ENCODE measurements at regions not wholly inside any gene's neighbourhood (a gene's known extent, or its start where the extent isn't known, plus 50 kb on each side); places are given as distances from the start of the nearest gene placed in this dataset.
"Not testable (repeated sequence)": the region's sequence is repeated elsewhere in the genome, so short reads cannot be mapped to it uniquely, and the experiment has no call there.

DNA sequence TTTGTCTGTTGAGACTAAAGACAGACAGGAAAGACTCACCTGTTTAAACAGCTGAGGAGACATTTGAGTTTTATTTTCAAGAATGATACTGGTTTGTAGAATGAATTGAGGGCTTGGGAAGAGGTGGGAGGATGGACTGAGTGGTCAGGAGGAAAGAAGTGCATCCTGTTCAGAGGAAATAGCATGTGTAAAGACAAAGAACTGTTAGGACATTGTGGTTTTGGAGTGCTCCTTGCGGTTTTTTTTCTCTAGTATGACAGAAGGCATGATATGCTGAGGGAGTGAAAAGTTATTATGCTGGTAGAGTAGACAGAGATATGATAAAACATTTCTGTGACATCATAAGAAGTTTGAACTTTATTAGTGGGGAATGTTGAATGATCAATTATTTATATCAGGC, 270.7 kb upstream of the ELAVL2 start:
- no peak for DNase-seq (ENCODE audit: low spot score)
- intact Hi-C loops (cut with DNase I): no loop called here

DNA sequence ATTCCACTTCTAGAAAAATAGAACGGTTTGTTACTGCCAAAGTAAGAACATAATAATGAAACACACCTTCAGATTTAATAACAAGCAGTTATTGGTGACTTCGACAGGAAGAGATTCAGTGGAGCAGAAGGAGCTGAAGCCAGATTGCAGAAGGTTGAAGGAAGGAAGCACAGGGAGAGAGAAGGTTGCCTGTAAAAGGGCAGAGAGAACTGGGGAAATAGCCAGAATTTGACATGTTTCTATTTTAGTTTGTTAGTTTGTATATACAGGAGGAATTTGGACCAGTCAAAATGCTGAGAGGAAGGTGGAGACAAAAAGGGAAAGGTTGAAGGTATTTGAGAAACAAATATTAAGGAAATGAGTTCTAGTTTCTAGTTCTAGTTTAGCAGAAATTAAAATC, 269.2 kb upstream of the ELAVL2 start:
- intact Hi-C loops (cut with DNase I): no loop called here
- DNase-seq (ENCODE audit: low spot score): no peak

DNA sequence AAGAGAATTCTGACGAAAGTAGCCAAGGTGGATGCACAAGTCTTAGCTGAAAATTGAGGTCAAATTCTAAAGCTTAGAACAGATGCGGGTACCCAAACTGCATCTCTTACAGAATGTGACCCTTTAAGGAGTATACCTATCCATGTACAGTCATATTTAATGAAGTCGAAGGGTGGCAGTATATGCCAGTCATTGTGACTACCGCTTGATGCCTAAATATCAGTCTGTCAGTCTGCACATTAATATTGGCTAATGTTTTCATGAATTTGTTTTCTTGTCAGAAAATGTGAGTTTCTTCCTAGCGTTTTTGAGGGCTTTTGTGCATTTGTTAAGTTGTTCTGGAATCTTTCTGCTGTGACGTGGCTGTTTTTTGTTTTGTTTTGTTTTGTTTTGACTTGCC, 264.5 kb upstream of the ELAVL2 start:
- intact Hi-C loops (cut with DNase I): no loop called here
- no peak for DNase-seq (ENCODE audit: low spot score)

DNA sequence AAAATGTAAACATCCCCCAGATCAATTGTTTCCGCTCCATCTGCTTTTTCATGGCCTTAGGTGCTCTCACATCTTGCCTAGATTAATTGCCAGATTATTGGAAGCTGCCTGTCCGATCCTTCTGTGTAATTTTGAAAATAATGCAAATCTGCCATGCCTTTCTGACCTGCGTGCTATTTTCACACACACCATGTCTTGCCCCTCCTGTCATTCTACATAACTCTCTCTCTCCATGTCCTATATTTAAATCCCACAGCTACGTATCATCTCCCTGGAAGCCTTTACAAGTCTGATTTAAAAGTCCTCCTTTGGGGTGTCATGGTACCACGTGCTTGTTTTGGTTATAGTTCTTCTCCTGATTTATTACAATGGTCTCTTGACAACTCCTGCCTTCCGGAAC, 247.6 kb upstream of the ELAVL2 start:
- intact Hi-C loops (cut with DNase I): no loop called here
- no peak for DNase-seq (ENCODE audit: low spot score)

DNA sequence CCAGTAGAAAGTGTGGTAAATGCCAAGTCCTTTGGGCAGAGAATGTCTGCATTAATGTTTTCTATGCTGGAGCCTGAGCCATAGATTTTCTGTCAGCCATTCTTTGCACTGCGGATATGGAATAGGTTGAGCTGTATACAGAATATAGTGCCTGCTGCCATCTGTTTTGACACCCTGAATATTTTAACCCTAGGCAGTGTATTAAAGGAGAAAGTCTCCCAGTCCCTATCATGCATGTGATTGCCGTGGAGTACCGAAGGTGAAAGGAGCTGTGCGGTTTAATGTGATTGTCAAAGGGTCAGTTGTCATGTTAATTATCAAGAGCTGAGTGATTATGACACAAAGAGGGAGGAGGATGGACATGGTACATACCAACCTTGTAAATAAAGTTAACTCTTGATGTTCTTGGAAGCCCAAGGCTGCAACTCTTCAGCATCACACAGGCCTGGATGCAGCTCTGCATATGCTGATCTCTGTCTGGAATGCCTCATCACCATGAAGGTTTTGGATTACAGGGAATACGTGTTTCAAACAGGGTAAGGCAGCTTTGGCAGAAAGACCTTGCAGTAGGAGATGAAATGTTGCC, 247.1 kb upstream of the ELAVL2 start:
- intact Hi-C loops (cut with DNase I): no loop called here
- no peak for DNase-seq (ENCODE audit: low spot score)

DNA sequence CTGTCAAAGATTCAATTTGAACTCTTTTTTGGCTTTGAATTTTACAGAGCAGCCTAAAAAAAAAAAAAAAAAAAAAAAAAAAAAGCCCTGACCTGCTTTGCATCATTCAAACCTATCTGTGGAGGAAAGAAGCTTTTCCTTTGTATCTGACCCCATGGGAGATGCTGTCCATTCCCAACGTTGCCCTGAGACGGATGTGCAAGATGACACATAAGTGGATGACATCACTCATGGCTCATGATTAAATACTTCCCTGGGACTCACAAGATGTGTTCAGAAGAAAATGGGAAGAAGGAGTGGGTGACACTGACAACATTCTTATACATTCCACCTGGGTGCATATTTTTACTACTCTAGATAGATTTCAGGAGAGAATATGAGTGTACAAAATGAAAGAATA, 245.7 kb upstream of the ELAVL2 start:
- intact Hi-C loops (cut with DNase I): no loop called here
- no peak for DNase-seq (ENCODE audit: low spot score)

DNA sequence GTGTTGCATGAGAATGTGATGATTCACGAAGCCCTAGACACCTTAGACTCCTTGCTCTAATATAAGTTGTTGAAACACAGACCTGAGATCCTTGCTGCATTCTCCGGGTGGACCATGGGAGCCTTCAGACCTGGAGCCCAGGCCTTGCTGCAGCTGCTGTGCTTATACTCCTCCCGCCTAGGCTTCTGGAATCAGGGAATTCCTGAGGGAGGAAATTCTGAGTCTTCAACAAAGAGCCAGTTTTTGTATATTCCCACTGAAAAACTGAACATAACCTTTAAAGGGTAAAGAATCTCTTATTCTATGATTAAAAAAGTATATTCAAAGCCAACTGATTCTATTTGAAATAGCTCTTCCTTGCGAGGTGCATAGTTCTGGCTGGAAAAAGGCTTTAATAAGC, 245.1 kb upstream of the ELAVL2 start:
- no peak for DNase-seq (ENCODE audit: low spot score)
- intact Hi-C loops (cut with DNase I): no loop called here

DNA sequence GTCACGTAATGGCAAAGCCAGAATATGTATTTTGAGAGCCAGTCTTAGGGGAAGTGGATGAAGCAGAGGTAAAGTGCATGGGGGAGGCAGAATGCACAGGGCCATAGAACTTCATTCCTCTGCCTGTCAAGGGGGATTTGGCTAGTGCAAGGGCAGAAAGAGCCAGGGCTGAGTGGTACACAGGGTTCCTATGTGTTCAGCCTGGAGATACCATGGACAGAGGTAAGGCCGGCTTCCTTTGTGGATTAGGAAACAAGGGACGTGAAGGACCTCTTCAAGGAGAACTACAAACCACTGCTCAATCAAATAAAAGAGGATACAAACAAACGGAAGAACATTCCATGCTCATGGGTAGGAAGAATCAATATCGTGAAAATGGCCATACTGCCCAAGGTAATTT, 241.1 kb upstream of the ELAVL2 start:
- DNase-seq (ENCODE audit: low spot score); intact Hi-C loops (cut with DNase I): not testable (repeated sequence)

DNA sequence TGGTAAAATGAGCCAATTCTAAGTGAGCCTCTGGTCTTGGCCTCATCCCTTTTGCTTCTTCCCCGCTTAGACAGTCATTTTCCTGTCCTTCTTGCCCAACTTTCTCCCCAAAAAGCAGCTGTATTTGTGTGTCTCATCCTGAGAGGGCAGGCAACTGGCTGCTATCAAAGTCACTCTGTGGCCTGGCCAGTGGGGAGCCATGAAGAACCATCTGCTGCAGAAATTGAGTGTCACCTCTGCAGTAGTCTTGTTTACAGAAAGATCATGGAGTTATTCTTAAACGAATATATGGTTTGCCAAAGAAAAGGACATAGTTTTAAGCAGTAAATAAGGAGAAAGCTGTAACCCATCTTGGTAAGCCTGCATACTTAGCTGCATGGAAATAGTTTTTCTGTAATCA, 233.6 kb upstream of the ELAVL2 start:
- intact Hi-C loops (cut with DNase I): no loop called here
- no peak for DNase-seq (ENCODE audit: low spot score)

DNA sequence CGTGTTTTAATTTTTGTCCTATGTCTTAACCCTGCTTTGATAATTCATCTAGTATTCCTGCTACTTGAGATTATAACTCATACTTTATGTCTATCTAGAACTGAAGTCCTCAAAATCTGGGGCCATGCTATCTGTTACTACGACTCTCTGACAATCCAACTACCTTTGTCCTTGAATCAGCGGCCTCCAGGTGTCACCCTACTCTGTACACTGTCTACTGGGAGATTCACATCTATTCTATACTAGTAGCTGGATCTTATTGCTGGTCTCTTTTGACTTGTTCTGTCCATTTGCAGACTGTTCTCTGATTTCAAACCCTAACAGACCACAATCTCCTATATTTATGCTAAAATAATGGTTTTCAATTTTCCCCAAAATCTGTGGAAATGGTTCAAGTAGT, 225.5 kb upstream of the ELAVL2 start:
- DNase-seq (ENCODE audit: low spot score): no peak
- intact Hi-C loops (cut with DNase I): no loop called here

DNA sequence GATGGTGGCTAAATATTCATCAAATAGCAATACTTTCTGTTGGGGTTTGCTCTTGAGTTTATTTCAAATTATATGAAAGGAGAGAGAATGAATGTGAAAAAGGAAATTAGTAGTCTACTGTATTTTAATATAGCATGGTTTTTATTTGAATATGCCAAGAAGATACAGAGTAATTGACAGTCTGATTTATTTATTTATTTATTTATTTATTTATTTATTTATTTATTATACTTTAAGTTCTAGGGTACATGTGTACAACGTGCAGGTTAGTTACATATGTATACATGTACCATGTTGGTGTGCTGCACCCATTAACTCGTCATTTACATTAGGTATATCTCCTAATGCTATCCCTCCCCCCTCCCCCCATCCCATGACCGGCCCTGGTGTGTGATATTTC, 224.2 kb upstream of the ELAVL2 start:
- DNase-seq (ENCODE audit: low spot score); intact Hi-C loops (cut with DNase I): not testable (repeated sequence)

DNA sequence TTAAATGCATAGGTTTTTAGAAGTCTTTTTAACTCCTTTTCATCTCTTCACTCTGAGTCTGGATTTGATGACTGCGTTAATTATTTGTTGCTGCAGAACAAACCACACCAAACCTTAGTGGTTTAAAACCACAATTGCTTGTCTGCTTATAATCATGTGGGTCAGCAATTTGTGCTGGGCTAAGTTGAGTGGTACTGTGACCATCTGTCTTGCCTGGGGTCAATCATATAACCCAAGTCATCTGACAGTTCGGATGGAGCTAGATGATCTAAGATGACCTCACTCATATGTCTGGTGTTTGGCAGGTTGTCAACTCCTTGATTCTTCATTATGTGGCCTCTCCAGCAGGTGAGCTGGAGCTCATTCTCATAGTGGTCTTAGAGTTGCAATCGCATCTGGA, 219.1 kb upstream of the ELAVL2 start:
- DNase-seq (ENCODE audit: low spot score): no peak
- intact Hi-C loops (cut with DNase I): loop anchor here in 1 of 2 donors (5.0 kb wide), 1 partner anchor 1393 kb away; no protein-coding TSS in a partner anchor

DNA sequence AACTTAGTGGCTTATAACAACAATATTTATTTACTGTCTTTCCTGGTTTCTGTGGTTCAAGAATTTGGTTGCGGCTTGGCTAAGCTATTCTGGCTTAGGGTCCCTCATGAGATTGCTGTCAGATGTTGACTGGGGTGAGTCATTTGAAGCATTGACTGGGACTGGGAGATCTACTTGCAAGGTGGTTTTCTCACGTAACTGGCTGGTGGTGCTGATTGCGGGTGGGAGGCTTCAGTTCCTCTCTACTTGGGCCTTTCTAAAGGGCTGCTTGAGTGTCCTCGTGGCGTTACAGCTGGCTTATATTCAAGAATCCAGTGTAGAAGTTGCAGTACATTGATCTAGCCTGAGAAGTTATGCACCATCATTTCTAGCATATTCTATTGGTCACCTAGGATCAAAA, 218.5 kb upstream of the ELAVL2 start:
- intact Hi-C loops (cut with DNase I): no loop called here
- DNase-seq (ENCODE audit: low spot score): no peak

DNA sequence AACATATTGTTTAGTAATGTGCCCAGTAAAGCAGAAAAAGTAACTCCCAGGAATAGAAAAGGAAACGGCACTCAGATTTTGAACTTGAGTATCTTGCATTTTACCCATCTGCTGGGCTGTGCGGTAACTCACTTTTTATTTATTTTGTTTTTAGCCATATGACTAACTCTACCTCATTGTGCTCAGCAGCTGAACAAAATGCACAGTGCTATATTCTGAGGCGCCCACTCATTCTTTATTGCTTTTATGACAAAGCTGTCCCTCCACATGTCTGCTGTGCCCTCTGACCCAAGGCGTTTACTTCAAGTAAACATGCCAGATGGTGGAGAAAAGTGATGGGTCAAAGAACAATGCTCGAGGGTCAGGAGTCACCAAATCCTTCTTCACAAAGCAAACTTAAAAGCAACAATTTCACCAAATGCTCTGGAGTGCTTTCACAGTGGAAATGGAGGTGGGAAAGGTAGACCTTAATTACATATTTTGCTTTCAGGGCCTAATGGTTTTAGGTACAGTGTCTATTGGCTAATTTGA, 215.2 kb upstream of the ELAVL2 start:
- intact Hi-C loops (cut with DNase I): no loop called here
- no peak for DNase-seq (ENCODE audit: low spot score)

DNA sequence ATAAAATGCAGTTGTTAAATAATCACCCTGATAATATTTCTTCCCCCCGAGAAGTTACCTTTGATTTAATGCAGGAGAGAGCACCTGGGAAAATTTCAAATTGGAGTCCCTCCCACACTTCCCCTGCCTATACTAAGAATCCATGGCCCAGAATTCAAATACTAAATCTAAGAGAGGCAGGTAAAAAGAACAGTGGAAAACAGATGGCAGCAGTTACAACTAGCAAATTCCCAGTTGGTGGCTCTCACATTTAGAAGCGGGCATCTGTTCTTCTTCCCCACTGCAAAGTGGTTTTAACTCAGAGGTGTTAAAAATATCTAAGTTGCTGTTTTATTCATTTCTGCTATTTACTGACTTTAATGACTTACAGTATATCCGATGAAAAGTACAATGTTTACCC, 210.4 kb upstream of the ELAVL2 start:
- intact Hi-C loops (cut with DNase I): no loop called here
- DNase-seq (ENCODE audit: low spot score): no peak

DNA sequence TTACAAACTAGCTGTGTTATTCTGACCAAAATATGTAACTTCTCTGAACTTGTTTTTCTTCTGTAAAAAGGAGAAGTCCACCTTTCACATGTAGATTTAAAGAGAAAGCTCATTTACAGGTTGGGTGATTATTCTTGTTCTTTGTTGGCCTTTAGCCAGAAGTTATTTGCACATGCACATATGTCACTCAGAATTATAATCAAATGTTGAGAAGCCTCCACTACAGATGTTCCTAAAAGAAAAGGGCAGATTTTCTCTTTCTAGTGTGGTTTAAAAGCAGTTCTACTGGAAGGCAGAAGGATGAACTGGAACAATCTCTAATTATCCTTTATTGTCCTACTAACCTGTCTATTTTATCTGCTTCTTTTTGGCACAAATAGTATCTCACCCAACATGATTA, 209.8 kb upstream of the ELAVL2 start:
- intact Hi-C loops (cut with DNase I): no loop called here
- DNase-seq (ENCODE audit: low spot score): no peak

DNA sequence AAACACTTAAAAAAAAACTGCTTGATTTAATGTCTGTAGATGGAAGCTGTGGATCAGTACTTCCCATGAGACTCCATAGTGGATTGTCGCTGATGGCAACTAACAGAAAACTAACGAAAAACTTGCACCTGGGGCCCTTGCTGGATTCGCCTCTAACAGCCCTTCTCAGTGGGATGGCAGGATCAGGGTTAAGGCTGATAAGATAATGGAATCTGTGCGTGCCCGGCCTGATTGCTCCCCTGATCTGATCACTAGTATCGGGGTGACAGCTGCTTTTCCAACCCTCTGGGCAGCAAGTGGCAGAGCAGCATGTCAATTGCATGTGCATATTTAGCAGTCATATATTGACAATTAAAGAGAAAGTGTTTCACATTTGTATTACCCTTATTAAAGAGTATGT, 185.8 kb upstream of the ELAVL2 start:
- no peak for DNase-seq (ENCODE audit: low spot score)
- intact Hi-C loops (cut with DNase I): no loop called here

DNA sequence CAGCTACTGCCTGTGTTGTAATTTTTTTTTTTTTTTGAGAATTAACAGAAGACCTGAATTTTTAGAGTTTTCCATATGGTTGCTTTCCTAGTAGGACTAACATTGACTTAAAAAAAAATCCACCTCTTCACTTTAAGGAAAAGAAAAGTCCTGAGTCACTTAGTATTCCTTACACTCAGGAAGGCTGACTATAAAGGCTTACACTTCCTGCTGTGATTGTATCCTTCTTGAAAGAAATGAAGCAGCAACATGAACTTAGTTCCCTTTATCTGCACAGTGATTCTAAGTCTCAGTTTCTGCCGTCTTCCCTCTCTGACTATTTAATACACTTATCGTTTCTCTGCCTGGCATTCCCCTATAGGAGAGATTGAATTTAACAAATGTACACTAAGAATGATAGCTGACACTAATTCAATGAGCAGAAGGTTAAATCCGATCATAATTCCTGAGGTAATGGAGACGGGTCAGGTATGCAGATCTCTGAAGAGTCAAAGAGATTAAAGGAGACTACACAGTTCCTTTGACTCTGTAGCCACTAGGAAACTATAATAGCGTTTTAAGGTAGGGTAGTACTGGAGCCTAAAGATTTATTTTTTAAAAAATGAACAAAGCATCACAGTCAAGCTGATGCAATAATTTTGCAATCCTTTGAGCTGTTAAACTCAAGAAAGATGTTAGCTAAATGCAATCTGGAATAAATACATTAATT, 185.1 kb upstream of the ELAVL2 start:
- intact Hi-C loops (cut with DNase I): no loop called here
- no peak for DNase-seq (ENCODE audit: low spot score)

DNA sequence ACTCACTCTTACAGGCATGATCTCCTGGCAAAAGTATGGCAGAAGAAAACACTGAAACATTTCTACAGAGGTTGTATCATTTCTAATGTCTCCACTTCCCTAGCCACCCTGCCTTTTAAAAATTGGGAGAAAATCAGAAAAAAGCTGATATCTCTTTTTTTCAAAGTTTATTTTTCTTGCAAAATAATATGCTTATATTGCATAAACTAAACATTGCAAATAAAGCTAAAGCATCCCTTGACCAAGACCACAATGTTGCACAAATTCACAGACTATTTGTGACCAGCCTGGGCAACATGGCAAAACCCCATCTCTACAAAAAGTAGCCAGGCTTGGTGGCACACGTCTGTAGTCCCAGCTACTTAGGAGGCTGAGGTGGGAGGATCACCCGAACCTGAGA, 183.3 kb upstream of the ELAVL2 start:
- no peak for DNase-seq (ENCODE audit: low spot score)
- intact Hi-C loops (cut with DNase I): no loop called here

DNA sequence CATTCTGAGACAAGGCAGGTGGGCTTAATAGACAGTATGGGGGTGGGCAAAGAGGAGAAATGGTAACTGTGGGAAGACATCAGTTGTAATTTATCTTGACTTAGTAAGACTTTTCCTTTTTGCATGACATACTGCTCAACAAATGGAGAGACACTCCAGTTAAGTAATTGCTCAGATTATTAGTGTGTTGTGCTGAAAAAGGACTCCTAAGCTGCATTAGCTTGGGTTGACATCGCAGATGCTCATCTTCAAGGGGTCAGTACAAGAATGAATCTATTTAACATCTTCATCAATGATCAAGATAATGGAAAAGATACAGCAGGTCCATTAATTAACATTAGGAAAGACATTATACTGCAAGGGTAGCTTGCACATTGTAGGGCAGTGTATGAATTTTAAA, 181.1 kb upstream of the ELAVL2 start:
- intact Hi-C loops (cut with DNase I): no loop called here
- no peak for DNase-seq (ENCODE audit: low spot score)

DNA sequence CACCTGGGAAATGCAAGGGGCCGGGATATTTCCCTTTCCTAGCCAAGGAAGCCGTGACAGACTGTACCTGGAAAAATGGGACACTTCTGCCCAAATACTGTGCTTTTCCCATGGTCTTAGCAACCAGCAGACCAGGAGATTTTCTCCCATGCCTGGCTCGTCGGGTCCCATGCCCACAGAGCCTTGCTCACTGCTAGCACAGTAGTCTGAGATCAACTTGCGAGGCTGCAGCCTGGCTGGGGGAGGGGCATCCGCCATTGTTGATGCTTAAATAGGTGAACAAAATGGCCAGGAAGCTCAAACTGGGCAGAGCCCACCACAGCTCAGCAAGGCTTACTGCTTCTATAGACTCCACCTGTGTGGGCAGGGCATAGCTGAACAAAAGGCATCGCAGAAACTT, 165.8 kb upstream of the ELAVL2 start:
- intact Hi-C loops (cut with DNase I): not testable (repeated sequence)
- peak; percentile 54 for DNase-seq (ENCODE audit: low spot score)

Data from posterior vena cava (tissue), 2 donors.